A549 (cell line): ENCODE measurements at regions not wholly inside any gene's neighbourhood (a gene's known extent, or its start where the extent isn't known, plus 50 kb on each side); places are given as distances from the start of the nearest gene placed in this dataset.

Experiments
- ATAC-seq, 2 experiments: fragments of 200-7000 bp in 1 of 2; fragments of >200 bp in 1 of 2; cut with Nextera tagmentation in 1 of 2; cut with Tn5 transposase in 1 of 2; 3 replicates each; pipeline versions ENCODE4 v1.8.0 to v1.9.1; 2018 to 2020; ENCODE audit warnings: mild to moderate bottlenecking in 1 of 2, moderate library complexity in 1 of 2
- CTCF ChIA-PET: fragments of 300-600 bp; sonication (Branson Sonifier 250); formaldehyde crosslinking; extraction: SDS; loops from one replicate; lab custom pipeline; 2021; ENCODE audit warnings: antibody characterized with exemption, inconsistent platforms; lab: Yijun Ruan, JAX
- POLR2A ChIA-PET: fragments of 350-600 bp; formaldehyde crosslinking; extraction: SDS; loops from one replicate; lab custom pipeline; 2021; ENCODE audit warnings: antibody characterized with exemption, inconsistent platforms; lab: Yijun Ruan, JAX
- DNase-seq, 2 experiments: peaks; one replicate each; pipeline versions ENCODE4 v3.0.0 to v3.0.0-alpha.2; 2011 to 2016; ENCODE audit warnings: low read depth in 1 of 2, low spot score in 1 of 2
- FAIRE-seq: peaks from 2 replicates; lab custom pipeline; 2011; peaks lifted over from hg19 to GRCh38; lab: Jason Lieb, UNC
- H3K27ac ChIP-seq, 2 experiments: fragments of >200 bp; sonication (Bioruptor Twin); formaldehyde crosslinking; 3 replicates each; pipeline ENCODE4 v1.5.1; 2016 to 2017
- H3K4me1 ChIP-seq: fragments of >200 bp; sonication (Bioruptor Twin); formaldehyde crosslinking; 3 replicates; pipeline ENCODE4 v1.6.1; 2016
- H3K4me2 ChIP-seq: fragments of >200 bp; sonication (Bioruptor Twin); formaldehyde crosslinking; 3 replicates; pipeline ENCODE4 v1.6.1; 2016
- H3K4me3 ChIP-seq: fragments of >200 bp; sonication (Bioruptor Twin); formaldehyde crosslinking; 3 replicates; pipeline ENCODE4 v1.5.1; 2016
- H3K9me3 ChIP-seq: fragments of >200 bp; sonication (Bioruptor Twin); formaldehyde crosslinking; 3 replicates; pipeline ENCODE4 v1.6.1; 2016
- ATOH8 ChIP-seq: fragments of 250-450 bp; sonication (Bioruptor Pico); IDR thresholded peaks from 2 replicates; pipeline ENCODE4 v1.5.0; 2020; ENCODE audit warnings: low read depth, mild to moderate bottlenecking, moderate library complexity
- EHF ChIP-seq: fragments of 250-450 bp; sonication (Bioruptor Pico); IDR thresholded peaks from 2 replicates; pipeline ENCODE4 v1.5.0; 2020; ENCODE audit warnings: mild to moderate bottlenecking
- FOSL2 ChIP-seq, 2 experiments: fragments of 450-650 bp in 1 of 2; fragments of >200 bp in 1 of 2; sonication (Bioruptor Twin) in 1 of 2; formaldehyde crosslinking; IDR thresholded peaks; 2 replicates each; pipeline versions ENCODE4 v1.5.0 to v1.6.1; 2016 to 2020; ENCODE audit warnings: mild to moderate bottlenecking in 1 of 2, moderate library complexity in 1 of 2
- HES2 ChIP-seq: fragments of >200 bp; sonication (Bioruptor Twin); formaldehyde crosslinking; IDR thresholded peaks from 2 replicates; pipeline ENCODE4 v1.6.1; 2016
- HOXA7 ChIP-seq: fragments of 250-450 bp; sonication (Bioruptor Pico); IDR thresholded peaks from 2 replicates; pipeline ENCODE4 v1.5.0; 2020; ENCODE audit warnings: mild to moderate bottlenecking, moderate library complexity
- KDM1A ChIP-seq: fragments of 200-600 bp; sonication (generic); IDR thresholded peaks from 2 replicates; pipeline ENCODE4 v1.6.1; 2016; ENCODE audit warnings: low read depth, mild to moderate bottlenecking
- MAZ ChIP-seq: fragments of 150-350 bp; IDR thresholded peaks from 2 replicates; pipeline ENCODE4 v1.6.1; 2014; ENCODE audit warnings: antibody characterized with exemption, low read depth, low read length, borderline replicate concordance
- NPAS2 ChIP-seq: fragments of 250-450 bp; sonication (Bioruptor Pico); IDR thresholded peaks from 2 replicates; pipeline ENCODE4 v1.8.0; 2022; ENCODE audit warnings: mild to moderate bottlenecking, moderate library complexity, borderline replicate concordance
- POLR2A ChIP-seq: IDR thresholded peaks from 2 replicates; pipeline ENCODE4 v1.6.1; 2012; ENCODE audit warnings: mild to moderate bottlenecking, low read length
- POLR2AphosphoS2 ChIP-seq: conservative IDR thresholded peaks from 2 replicates; pipeline ENCODE4 v1.6.1; 2012; ENCODE audit warnings: low read length, improper control_type of control experiment, inconsistent platforms
- RCOR1 ChIP-seq: fragments of 150-350 bp; IDR thresholded peaks from 2 replicates; pipeline ENCODE4 v1.6.1; 2014; ENCODE audit warnings: antibody characterized with exemption, low read length, low read depth
- SREBF2 ChIP-seq: fragments of 450-650 bp; IDR thresholded peaks from 2 replicates; pipeline ENCODE4 v1.6.1; 2014; ENCODE audit warnings: mild to moderate bottlenecking, moderate library complexity
- ZNF302 ChIP-seq: fragments of 250-450 bp; sonication (Bioruptor Pico); IDR thresholded peaks from 2 replicates; pipeline ENCODE4 v1.9.0; 2021; ENCODE audit warnings: inconsistent platforms, mild to moderate bottlenecking, moderate library complexity
- WGBS: methylation state at CpG from one replicate; pipeline ENCODE4 v1.1.6; 2017; ENCODE audit errors: missing lambda C conversion rate; 5-methylcytosine and 5-hydroxymethylcytosine counted together
- TF ChIP-seq, protein P1 (sequence below): fragments of 200-600 bp; sonication (generic); IDR thresholded peaks from 2 replicates; pipeline ENCODE4 v1.6.1; 2016; ENCODE audit warnings: antibody characterized with exemption, mild to moderate bottlenecking, moderate library complexity
- TF ChIP-seq, protein P2 (sequence below): fragments of 250-450 bp; sonication (Bioruptor Pico); IDR thresholded peaks from 2 replicates; pipeline ENCODE4 v1.5.0; 2021; ENCODE audit warnings: mild to moderate bottlenecking, moderate library complexity, borderline replicate concordance

- CTCF ChIA-PET, result no interaction called here
- ATAC-seq (no peak), DNase-seq (no peak), FAIRE-seq (no peak)
- no peak overlapping the region for H3K4me3 ChIP-seq
- H3K4me1 ChIP-seq, result no peaks in the 10 kb centered on the region
- no peak overlapping the region for H3K27ac ChIP-seq
- WGBS, result 45% methylated on average over 6 of the region's 15 CpGs
- no peak overlapping the region for H3K4me2 ChIP-seq
- no peaks in the 10 kb centered on the region for H3K9me3 ChIP-seq
- POLR2A ChIA-PET, result no interaction called here
- TF ChIP-seq NPAS2, result no peak
These were observed 228.5 kb downstream of the DLL1 start for GRCh38 chr6:170062209-170062914.

- H3K4me3 ChIP-seq, result no peak overlapping the region
- H3K4me2 ChIP-seq, result no peak overlapping the region
- H3K4me1 ChIP-seq, result no peaks in the 10 kb centered on the region
- CTCF ChIA-PET, result no interaction called here
- no peaks in the 10 kb centered on the region for H3K9me3 ChIP-seq
- no peak overlapping the region for H3K27ac ChIP-seq
- ATAC-seq, result no peak
- WGBS, result 63% methylated on average over 20 of the region's 22 CpGs
- DNase-seq, result no peak
- POLR2A ChIA-PET, result no interaction called here
- TF ChIP-seq, protein P1, sequence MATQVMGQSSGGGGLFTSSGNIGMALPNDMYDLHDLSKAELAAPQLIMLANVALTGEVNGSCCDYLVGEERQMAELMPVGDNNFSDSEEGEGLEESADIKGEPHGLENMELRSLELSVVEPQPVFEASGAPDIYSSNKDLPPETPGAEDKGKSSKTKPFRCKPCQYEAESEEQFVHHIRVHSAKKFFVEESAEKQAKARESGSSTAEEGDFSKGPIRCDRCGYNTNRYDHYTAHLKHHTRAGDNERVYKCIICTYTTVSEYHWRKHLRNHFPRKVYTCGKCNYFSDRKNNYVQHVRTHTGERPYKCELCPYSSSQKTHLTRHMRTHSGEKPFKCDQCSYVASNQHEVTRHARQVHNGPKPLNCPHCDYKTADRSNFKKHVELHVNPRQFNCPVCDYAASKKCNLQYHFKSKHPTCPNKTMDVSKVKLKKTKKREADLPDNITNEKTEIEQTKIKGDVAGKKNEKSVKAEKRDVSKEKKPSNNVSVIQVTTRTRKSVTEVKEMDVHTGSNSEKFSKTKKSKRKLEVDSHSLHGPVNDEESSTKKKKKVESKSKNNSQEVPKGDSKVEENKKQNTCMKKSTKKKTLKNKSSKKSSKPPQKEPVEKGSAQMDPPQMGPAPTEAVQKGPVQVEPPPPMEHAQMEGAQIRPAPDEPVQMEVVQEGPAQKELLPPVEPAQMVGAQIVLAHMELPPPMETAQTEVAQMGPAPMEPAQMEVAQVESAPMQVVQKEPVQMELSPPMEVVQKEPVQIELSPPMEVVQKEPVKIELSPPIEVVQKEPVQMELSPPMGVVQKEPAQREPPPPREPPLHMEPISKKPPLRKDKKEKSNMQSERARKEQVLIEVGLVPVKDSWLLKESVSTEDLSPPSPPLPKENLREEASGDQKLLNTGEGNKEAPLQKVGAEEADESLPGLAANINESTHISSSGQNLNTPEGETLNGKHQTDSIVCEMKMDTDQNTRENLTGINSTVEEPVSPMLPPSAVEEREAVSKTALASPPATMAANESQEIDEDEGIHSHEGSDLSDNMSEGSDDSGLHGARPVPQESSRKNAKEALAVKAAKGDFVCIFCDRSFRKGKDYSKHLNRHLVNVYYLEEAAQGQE, result no peak
- TF ChIP-seq RCOR1 (no peak), HOXA7 (CRISPR knock-in tag) (no peak), MAZ (no peak)
- TF ChIP-seq, all 56 proteins: peak for 0
- FAIRE-seq, result no peak
These were observed 231.9 kb downstream of the DLL1 start for GRCh38 chr6:170058878-170059485.

GRCh38 chr6:170057961-170058877 is 232.7 kb downstream of the DLL1 start:
- FAIRE-seq, result no peak
- H3K4me1 ChIP-seq, result no peaks in the 10 kb centered on the region
- CTCF ChIA-PET, result no interaction called here
- H3K27ac ChIP-seq, result no peak overlapping the region
- ATAC-seq, result no peak
- H3K4me3 ChIP-seq, result no peak overlapping the region
- no peak for TF ChIP-seq KDM1A
- TF ChIP-seq, protein P2, sequence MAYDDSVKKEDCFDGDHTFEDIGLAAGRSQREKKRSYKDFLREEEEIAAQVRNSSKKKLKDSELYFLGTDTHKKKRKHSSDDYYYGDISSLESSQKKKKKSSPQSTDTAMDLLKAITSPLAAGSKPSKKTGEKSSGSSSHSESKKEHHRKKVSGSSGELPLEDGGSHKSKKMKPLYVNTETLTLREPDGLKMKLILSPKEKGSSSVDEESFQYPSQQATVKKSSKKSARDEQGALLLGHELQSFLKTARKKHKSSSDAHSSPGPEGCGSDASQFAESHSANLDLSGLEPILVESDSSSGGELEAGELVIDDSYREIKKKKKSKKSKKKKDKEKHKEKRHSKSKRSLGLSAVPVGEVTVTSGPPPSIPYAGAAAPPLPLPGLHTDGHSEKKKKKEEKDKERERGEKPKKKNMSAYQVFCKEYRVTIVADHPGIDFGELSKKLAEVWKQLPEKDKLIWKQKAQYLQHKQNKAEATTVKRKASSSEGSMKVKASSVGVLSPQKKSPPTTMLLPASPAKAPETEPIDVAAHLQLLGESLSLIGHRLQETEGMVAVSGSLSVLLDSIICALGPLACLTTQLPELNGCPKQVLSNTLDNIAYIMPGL (CRISPR knock-in tag), result no peak
- TF ChIP-seq, all 56 proteins: peak for 0
- no peak for DNase-seq
- Histone ChIP-seq H3K4me2 (no peak overlapping the region), H3K9me3 (no peaks in the 10 kb centered on the region)
- POLR2A ChIA-PET, result no interaction called here
- 75% methylated on average over 11 of the region's 40 CpGs for WGBS

DNA sequence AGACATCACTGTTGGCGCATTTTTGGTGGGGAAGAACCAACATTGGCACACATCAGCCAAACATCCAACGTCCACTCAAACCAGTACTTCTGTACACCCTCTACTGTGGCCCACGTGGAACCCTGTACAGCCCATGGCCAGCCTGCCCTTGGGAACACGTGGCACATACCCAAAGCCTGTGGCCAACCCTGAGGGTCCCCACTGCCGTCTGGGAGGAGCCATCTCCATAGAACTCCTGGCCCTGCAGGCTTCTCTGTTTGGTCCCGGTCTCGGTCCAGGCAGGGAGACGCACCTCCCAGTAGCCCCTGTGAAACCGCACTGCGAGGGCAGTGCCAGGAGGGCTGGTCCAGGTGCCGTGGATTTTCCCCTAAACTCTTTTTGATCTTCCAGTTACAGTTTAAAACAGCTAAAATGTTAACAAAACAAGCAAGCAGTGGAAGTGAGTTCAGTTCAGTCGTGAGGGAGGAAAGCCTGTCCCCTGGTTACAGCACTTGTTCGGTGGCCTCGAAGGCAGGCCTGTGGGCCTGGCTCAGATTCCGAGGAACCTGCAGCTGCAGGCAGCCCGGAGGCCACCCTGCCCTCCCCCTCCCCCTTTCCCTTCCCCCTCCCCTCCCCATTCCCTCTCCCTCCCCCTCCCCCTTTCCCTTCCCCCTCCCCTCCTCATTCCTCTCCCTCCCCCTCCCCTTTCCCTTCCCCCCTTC is 233.7 kb downstream of the DLL1 start:
- H3K4me1 ChIP-seq, result no peaks in the 10 kb centered on the region
- POLR2A ChIA-PET, result no interaction called here
- ATAC-seq (no peak), DNase-seq (no peak), FAIRE-seq (no peak)
- no peak overlapping the region for H3K4me3 ChIP-seq
- WGBS, result 47% methylated on average over 14 of the region's 16 CpGs
- H3K27ac ChIP-seq, result no peak overlapping the region
- H3K9me3 ChIP-seq, result no peaks in the 10 kb centered on the region
- CTCF ChIA-PET, result no interaction called here
- no peak overlapping the region for H3K4me2 ChIP-seq
- TF ChIP-seq EHF (CRISPR knock-in tag) (no peak), FOSL2 (IDR thresholded peaks at IDR 0.05) (no peak), FOSL2 (CRISPR knock-in tag; IDR thresholded peaks at IDR 0.05) (no peak), ZNF302 (no peak), SREBF2 (no peak), POLR2AphosphoS2 (no peak), POLR2A (no peak), HES2 (no peak), ATOH8 (CRISPR knock-in tag) (no peak)
- TF ChIP-seq, protein P2 (CRISPR knock-in tag), result no peak
